ENCODE measurements at regions not wholly inside any gene's neighbourhood (a gene's known extent, or its start where the extent isn't known, plus 50 kb on each side); places are given as distances from the start of the nearest gene placed in this dataset.
A peak's percentile ranks its signal among the peaks of the same experiment; 100 is the strongest.

- no peak for DNase-seq
Measured at GRCh38 chr3:187955587-187955952, 198.4 kb upstream of the LPP start.

DNA sequence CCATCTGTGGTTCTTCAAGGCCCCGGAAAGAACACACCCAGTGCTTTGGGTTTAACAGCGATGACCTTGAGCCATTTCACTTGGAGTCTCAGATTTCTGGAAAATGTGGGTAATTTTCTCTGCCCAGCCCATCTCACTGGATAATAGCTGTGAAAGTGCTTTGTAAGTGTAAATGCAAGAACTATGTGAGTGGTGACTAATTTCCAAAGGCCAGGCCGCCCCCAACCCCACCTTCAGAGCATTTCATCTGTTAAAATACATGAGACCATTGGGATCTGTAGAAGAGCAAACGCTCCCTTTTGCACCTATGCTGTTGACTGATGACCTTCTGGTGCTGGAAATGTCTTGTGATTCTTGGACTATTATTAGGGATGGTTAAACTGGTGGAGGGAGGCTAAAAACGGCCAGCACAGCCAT is 196.8 kb upstream of the LPP start:
- no peak for DNase-seq

GRCh38 chr3:187957582-187957981 is 196.4 kb upstream of the LPP start:
- no peak for DNase-seq

DNA sequence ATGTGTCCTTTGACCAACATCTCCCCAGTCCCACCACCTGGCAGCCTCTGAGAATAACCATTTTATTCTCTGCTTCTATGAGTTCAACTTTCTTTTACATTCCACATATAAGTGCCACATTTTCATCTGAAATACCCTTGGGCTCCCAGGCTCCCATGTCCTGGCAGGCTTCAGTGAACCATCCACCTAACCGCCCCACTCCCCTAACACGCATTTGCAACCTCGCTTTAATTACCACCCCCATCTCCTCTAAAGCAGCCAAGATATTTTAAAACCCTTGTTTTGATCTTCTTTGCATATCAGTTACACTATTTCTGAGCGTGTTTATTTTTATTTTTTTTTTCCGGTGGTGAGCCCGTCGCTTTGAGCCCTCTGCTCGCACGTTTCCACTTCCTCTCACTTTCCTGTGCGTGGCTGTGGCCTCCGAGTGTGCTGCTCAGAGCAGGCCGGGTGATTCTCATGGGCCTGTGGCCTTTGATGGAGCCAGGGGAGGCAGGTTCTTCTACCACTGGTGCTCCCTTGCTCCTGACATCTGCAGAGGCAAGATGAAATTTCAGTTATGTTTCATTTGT is 195.4 kb upstream of the LPP start:
- peak; percentile 66 for DNase-seq

DNA sequence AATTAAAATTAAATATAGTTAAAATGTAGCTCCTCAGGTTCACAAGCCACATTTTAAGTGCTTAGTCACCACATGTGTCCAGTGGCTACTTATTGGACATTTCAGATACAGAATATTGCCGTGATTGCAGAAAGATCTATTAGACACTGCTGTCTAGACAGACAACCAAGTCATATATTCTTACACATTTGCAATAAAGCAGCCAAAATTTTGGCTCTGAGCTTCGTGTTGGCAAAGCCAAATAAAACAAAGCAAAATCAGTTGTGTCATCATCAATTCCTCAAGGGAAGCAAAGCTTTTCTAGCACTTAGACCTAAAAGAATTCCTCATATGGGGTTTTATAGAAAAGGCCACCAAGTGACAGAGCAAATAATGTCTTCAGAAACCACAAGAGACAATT is 193.1 kb upstream of the LPP start:
- DNase-seq: no peak

DNA sequence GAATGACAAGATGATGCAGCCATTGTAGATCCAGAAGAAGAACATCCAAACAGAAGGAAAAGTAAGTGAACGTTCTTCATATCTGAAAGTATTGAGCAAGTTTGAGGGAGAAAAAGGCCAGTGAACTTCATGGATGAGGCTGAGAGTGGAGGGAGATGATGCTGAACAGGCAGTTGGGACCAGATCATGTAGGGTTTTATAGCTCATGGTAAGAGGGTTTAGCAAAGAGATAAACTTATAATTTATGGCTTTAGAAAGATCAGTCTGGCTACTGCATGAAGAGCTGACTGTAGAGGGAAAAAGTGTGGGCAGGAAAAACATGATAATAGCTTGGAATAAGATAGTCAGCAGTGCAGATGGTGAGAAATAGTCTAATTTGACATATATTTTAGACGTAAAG is 192.6 kb upstream of the LPP start:
- no peak for DNase-seq

DNA sequence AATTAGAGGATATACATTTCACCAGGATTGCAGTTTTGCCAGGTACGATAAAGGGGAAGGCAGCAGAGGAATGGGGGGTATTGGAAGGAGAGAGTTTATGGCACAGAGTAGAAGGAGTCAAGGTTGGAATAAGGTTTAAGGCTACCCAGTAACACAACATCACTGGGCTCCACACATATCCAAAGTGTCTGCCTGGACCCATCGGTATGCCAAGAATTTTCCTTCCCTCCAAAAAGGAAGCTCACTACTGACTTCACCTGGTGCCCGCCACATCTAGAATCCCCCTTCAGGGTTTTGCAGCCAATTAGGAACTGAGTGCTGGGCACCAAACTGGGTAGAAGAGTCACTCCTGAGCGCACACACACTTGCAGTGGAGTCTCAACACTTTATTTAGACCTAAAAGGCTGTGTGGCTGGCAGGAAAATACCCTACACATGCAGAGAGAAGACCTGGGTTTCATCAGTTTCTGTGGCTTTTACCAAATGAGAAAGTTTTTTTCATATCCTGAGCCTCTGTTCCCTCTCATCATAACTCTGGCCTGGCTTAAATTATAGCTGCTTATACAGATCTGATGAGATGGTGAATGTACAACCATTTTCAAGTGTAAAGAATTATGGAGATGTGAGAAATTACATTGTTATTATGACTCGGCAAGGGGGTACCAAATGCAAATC is 190.8 kb upstream of the LPP start:
- peak; percentile 64 for DNase-seq

DNA sequence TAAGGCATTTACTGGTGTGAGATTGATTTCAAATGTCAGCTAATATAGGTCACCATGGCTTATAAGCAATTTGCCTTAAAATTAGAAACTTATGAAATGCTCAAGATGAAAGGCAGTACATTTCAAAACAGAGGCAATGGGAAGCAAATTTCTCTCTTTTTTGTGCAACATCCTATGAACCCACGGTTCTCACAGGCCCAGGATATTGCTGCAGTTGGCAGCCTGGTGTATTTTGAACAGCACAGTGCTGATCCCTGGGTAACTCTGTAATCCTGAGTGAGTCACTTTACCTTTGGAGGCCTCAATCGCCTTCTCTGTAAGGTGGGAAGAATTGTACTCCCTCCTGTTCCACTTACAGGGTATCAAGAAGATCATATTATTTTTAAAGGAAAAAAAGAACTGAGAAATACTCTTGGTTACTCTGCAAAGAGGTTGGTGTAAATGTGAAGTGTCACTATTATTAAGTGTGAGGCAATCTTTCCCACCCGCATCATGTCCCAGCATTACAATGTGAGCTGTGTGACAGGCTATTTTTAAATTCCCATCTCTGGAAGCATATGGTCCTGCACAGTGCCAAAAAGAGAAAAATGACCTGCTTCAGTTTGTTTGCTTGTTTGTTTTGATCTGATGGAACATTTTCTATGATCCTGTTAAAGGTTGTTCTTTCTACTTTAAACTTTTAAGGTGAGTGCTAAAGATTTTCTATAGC is 190.1 kb upstream of the LPP start:
- no peak for DNase-seq

DNA sequence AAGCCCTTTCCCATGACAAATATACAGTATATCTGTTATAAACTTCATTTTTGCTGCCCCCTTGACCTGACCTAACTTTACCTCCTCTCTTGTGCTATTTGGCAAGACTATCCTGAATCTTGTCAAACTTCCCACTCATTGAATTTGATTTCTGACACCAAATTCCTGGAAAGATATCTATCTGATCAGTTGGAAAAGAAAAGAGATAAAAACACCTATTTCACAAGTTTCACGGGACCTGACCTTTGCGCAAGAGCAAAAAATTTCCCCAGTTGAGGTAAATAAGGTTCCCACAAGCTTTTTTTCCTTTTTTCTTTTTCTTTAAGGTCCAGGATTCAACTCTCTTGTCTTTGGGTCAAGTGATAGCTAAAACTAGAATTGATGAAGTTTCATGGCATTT is 189.2 kb upstream of the LPP start:
- DNase-seq: no peak

- no peak for DNase-seq
Measured at GRCh38 chr3:187966096-187966495, 187.9 kb upstream of the LPP start.

DNA sequence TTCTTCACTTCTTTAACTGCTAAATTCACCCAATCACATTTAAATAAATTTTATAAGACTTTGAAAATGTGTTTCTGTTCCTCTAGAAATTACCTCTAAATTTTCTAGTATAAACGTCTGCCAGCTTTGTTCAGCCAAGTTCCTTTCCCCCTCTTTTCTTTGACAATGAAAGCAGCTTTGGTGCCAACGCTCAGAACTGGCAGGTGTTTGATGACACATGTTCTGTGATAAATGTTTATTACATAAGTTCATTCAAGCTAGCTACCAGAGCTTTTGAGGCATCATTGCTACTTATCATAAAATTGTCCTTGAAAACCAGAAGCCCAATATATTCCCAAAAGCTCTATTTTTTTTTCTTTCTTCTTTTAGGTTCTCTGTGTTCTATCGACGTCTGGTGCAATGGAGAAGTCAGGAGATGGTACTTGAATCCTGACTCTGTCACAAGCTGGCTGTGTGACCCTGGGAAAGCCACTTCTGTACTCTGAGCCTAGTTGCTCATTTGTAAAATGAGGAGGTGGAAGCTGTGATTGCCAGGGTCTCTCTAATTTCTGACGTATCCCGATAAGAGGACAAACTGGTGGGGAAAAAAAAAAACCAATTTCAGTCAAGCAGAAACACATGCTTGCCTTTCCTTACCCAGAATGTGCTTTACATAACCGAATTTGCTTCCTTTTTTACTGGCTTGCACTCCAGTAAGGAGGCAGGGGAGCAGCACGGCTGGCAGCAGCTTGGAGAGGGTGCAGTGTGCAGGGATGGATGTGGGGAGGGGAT is 187.1 kb upstream of the LPP start:
- DNase-seq: no peak

- DNase-seq: no peak
Measured at GRCh38 chr3:187967993-187968392, 186.0 kb upstream of the LPP start.

GRCh38 chr3:187968883-187969580 is 184.9 kb upstream of the LPP start:
- DNase-seq: no peak

- no peak for DNase-seq
Measured at GRCh38 chr3:187969581-187969950, 184.4 kb upstream of the LPP start.

DNA sequence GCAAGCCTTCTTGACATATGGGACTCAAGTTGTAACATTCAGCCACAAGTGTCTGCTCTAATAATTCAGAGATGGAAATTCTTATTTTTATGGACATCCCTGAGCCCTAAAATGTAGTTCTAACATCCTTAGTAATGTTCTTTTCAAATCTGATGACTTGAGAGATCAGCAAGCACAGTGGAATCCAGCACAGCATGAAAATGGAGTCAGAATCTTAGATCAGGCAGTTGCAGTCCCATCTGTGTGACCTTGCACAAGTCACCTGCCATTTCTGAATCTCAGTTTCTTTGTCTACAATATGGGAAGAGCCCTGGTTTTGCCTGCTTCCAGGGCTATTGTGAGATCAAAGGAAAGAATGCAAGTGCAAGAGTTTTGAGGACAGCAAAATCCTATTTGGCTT is 183.9 kb upstream of the LPP start:
- no peak for DNase-seq

- DNase-seq: no peak
Measured at GRCh38 chr3:187971629-187972028, 182.3 kb upstream of the LPP start.

DNA sequence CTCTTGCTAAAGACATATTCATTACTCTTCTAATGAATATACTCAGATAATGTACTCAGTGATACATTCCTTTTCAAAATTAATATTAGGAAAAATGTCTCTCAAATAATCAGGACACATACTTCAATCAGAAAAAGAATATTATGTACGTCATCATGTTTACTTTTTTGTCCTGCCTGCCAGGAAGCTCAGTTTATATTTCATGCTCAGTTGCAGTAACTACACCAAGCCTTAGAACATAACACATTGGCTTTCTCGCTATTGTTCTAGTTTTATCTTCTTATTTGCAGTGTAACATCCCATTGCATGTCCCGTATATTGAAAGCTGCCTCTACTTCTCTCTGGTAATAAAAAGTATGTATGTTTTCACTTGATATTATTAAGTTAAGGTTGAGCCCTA is 181.5 kb upstream of the LPP start:
- DNase-seq: no peak

DNA sequence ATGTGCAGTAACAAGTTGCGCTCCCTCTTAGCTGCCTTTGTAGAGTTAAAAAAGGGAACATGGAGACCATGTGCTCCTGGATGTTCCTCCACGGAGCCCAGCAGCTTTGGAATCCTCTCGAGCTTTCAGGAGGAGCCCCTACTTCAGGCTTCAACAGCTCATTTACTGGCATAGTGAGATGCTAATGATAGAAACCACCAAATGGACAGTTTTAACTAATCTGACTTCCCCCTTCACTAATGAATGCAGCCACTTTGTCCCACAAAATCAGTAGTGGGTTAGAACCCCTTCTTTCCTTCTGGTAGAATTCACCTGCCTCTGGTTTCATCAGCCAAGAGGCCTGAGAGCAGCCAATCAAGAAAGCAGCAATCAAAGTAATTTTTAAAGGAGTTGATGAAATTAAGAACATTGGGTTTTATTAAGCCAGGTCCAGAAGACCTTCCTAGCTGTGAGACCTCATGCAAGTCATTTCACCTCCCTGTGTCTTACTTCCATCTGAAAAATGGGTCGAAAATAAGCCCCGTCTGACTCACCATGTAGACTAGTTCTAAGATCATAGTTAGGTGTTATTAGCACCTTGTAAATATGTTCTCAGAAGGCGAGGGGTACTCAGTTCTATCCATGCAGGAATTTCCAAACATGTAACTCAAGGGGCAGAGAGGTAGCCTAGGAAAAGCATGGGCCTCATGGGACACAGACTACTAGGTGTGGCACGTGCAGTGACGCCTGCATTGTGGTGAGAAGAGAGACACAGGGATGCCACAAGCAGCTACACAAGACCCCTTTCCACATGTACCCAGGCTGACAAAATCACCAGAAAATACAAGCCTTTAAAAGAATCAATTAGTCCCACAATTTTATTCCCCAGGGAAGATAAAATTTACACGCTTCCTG is 179.7 kb upstream of the LPP start:
- DNase-seq: peak; percentile 75

- DNase-seq: peak; percentile 83
Measured at GRCh38 chr3:187974871-187975271, 179.1 kb upstream of the LPP start.

GRCh38 chr3:187975561-187976364 is 178.2 kb upstream of the LPP start:
- peak; percentile 50 for DNase-seq

DNA sequence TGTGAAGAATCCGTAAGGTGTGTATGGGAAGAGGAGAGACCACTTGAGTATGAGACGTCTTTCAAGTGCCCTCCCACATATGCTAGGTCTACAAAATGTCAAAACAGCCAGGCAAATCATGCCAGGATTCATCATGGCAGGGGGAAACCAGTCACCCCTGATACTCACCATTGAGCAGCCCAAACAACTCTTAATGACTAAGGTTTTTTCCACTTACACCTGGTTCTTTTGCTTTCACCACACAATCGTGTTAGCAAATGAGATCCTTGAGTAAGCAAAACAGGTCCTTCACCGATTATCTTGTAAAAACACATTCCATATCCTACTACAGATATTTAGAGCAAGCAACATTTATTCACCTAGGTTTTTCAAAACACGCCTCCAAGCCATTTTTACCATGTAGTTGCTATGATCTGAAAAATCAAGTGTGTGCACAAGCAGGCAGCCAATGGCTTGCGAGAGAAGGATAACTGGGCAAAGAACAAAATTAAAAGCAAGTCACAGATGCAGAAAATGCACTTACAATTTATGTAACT is 177.5 kb upstream of the LPP start:
- DNase-seq: peak; percentile 56
